Right atrium auricular region (tissue), 2 donors: ENCODE measurements at regions not wholly inside any gene's neighbourhood (a gene's known extent, or its start where the extent isn't known, plus 50 kb on each side); places are given as distances from the start of the nearest gene placed in this dataset.

Source experiments
- DNase-seq: peaks from one replicate; pipeline ENCODE4 v3.0.0-alpha.2; 2019; ENCODE audit warnings: low spot score
- H3K27ac ChIP-seq, 2 donors: fragments of 200-600 bp; sonication (generic); 1 replicate in 1 of 2; 2 replicates in 1 of 2; pipeline ENCODE4 v1.5.1; 2016 to 2019
- H3K27me3 ChIP-seq, 2 donors: fragments of 200-600 bp; sonication (generic); one replicate each; pipeline versions ENCODE4 v1.5.1 to v1.6.0; 2017 to 2019
- H3K36me3 ChIP-seq: fragments of 200-600 bp; sonication (generic); one replicate; pipeline ENCODE4 v1.5.1; 2016
- H3K4me1 ChIP-seq, 2 donors: fragments of 200-600 bp; sonication (generic); one replicate each; pipeline versions ENCODE4 v1.5.1 to v1.6.0; 2017 to 2019
- H3K4me3 ChIP-seq, 2 donors: fragments of 200-600 bp; sonication (generic); 1 replicate in 1 of 2; 2 replicates in 1 of 2; pipeline ENCODE4 v1.5.1; 2017 to 2019; ENCODE audit warnings: mild to moderate bottlenecking in 1 of 2, moderate library complexity in 1 of 2
- H3K9me3 ChIP-seq, 2 donors: fragments of 200-600 bp; sonication (generic); one replicate each; pipeline ENCODE4 v1.5.1; 2019
- TF ChIP-seq, protein P1 (sequence below), 2 donors: fragments of 200-600 bp; sonication (generic); IDR thresholded peaks; one replicate each; pipeline ENCODE4 v1.5.1; 2019; ENCODE audit warnings: antibody characterized with exemption in 2 of 2

DNA sequence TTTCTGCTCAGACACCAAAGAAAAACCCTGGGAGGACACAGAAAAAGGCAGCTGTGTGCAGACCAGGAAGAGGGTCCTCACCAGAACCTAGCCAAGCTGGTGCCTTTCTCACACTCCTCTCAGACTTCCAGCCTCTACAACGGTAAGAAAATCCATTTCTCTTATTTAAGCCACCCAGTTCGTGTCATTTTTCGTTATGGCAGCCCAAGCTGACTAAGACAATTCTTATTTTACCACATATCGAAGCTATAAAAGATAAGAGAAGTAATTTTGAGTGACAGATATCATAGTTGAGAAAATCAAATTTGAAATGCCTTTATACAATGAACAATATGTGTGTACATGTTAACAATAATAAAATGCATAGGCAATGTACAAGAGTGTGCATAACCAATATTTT lies 219.5 kb downstream of the CBLN2 start:
- Histone ChIP-seq H3K36me3 (no peaks in the 10 kb centered on the region), H3K27ac (no peak overlapping the region), H3K27me3 (no peaks in the 10 kb centered on the region), H3K9me3 (no peaks in the 10 kb centered on the region), H3K4me1 (no peaks in the 10 kb centered on the region), H3K4me3 (no peak overlapping the region)
- DNase-seq: no peak
- TF ChIP-seq, protein P1, sequence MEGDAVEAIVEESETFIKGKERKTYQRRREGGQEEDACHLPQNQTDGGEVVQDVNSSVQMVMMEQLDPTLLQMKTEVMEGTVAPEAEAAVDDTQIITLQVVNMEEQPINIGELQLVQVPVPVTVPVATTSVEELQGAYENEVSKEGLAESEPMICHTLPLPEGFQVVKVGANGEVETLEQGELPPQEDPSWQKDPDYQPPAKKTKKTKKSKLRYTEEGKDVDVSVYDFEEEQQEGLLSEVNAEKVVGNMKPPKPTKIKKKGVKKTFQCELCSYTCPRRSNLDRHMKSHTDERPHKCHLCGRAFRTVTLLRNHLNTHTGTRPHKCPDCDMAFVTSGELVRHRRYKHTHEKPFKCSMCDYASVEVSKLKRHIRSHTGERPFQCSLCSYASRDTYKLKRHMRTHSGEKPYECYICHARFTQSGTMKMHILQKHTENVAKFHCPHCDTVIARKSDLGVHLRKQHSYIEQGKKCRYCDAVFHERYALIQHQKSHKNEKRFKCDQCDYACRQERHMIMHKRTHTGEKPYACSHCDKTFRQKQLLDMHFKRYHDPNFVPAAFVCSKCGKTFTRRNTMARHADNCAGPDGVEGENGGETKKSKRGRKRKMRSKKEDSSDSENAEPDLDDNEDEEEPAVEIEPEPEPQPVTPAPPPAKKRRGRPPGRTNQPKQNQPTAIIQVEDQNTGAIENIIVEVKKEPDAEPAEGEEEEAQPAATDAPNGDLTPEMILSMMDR (IDR thresholded peaks at IDR 0.05): no peak

DNA sequence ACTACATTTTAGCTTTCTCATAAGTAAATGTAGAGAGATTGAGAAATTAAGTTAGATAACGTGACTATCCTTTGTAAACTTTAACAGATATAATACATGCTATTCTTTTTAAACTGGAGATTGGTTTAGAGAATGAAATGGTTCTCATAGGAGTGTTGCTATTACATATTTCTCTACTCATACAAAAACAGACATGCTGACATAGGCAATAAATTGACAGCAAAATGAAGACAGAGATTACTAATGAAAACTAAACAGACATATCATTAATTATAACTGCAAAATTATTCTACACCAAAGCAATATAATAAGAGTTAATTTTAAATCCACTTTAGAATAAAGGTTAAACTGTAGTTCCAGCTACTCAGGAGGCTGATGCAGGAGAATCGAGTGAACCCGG lies 227.6 kb downstream of the CBLN2 start:
- Histone ChIP-seq H3K4me1 (no peaks in the 10 kb centered on the region), H3K9me3 (no peaks in the 10 kb centered on the region), H3K36me3 (no peaks in the 10 kb centered on the region), H3K4me3 (no peak overlapping the region), H3K27ac (no peak overlapping the region), H3K27me3 (no peaks in the 10 kb centered on the region)
- no peak for DNase-seq
- TF ChIP-seq, protein P1 (IDR thresholded peaks at IDR 0.05): no peak

DNA sequence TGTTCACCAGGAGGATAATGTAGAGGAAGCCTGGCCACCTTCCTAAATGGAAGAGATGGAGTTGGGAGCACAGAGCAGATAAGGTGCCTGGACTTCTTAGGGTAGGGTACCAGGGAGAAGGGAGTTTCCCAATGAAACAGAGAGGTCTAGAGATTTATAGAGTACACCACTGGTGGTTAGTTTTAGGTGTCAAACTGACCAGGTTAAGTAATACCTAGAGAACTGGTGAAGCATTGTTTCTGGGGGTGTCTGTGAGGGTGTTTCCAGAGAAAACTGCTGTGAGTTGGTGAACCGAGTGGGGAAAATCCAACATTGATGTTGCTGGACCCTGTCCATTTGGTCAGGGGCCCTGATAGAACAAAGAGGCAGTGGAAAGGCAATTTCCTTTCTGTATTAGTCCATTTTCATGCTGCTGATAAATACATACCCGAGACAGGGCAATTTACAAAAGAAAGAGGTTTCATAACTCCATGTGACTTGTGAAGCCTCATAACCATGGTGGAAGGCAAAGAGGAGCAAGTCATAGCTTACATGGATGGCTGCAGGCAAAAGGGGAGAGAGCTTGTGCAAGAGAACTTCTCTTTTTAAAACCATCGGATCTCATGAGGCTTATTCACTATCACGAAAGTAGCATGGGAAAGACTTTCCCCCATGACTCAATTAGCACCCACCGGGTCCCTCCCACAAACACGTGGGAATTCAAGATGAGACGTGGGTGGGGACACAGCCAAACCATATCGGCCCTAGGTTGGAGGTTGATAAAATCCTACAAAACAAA lies 260.8 kb downstream of the CBLN2 start:
- H3K4me1 ChIP-seq: no peaks in the 10 kb centered on the region
- no peaks in the 10 kb centered on the region for H3K27me3 ChIP-seq
- H3K9me3 ChIP-seq: no peaks in the 10 kb centered on the region
- DNase-seq: no peak
- no peak overlapping the region for H3K27ac ChIP-seq
- no peaks in the 10 kb centered on the region for H3K36me3 ChIP-seq
- TF ChIP-seq, protein P1 (IDR thresholded peaks at IDR 0.05): no peak
- H3K4me3 ChIP-seq: no peak overlapping the region

DNA sequence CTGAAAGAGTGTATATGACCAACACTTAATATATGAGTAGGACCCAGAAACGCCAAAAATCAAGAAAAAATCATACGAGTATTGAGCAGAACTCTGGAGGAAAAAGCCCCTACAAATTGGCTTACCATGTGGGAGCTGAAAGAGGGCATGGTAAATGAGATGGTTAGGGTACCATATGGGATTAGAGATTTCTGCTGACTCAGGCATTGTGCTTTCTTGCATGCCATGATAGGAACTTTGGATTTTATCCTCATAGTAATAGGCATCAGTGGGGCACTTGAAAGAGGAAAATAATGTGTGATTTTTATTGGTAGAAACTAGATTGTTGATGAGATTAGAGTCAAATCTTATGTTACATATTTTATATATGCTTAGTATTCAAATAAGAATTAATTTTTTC lies 271.1 kb downstream of the CBLN2 start:
- DNase-seq: no peak
- H3K4me1 ChIP-seq: no peaks in the 10 kb centered on the region

DNA sequence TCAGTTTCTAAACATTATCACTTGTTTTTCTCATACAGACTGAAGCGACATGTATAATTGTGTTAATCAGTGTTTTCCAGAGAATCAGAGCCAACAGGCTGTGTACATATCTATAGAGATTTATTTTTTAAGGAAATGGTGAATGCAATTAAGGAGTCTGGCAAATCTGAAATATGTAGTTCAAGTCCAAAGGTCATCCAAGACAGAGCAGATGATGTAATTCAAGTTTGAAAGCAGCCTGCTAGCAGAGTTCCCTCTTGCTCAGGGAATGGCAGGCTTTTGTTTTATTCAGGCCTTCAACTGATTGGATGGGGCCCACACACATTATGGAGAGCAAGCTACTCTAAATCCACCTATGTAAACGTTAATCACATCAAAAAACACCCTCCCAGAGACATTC lies 282.6 kb downstream of the CBLN2 start:
- Histone ChIP-seq H3K4me1 (no peaks in the 10 kb centered on the region), H3K4me3 (no peak overlapping the region), H3K9me3 (no peaks in the 10 kb centered on the region), H3K27me3 (no peaks in the 10 kb centered on the region), H3K36me3 (no peaks in the 10 kb centered on the region), H3K27ac (no peak overlapping the region)
- no peak for DNase-seq
- TF ChIP-seq, protein P1 (IDR thresholded peaks at IDR 0.05): no peak

More for the DNA sequence above, 271.1 kb downstream of the CBLN2 start:
- Histone ChIP-seq H3K9me3 (peaks cover 0 to 17% of the 10 kb centered on the region in 2 donors), H3K4me3 (no peak overlapping the region), H3K27me3 (no peaks in the 10 kb centered on the region), H3K27ac (no peak overlapping the region), H3K36me3 (no peaks in the 10 kb centered on the region)
- TF ChIP-seq, protein P1 (IDR thresholded peaks at IDR 0.05): no peak

DNA sequence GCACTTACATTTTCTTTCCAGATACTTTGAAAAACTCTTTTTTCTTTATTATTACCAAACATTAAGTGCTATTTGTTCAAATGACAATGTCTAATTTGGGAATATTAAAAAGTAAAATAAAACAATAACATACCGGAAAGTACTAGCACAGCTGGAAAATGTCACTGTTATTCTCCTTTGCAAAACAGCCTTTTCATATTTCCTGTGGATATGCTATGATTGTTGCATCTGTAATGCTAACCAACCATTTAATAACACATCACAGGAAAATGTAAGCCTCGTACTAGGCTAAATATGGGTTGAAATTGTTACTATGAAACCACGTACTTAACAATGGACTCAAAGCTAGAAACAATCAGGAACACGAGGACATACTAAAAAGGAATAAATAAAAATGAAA lies 298.1 kb downstream of the CBLN2 start:
- Histone ChIP-seq H3K36me3 (no peaks in the 10 kb centered on the region), H3K9me3 (no peaks in the 10 kb centered on the region), H3K27ac (no peak overlapping the region), H3K4me3 (no peak overlapping the region), H3K27me3 (no peaks in the 10 kb centered on the region), H3K4me1 (no peaks in the 10 kb centered on the region)
- no peak for DNase-seq
- TF ChIP-seq, protein P1 (IDR thresholded peaks at IDR 0.05): no peak
